HEK293 (cell line): ENCODE measurements at regions not wholly inside any gene's neighbourhood (a gene's known extent, or its start where the extent isn't known, plus 50 kb on each side); places are given as distances from the start of the nearest gene placed in this dataset.
A peak's percentile ranks its signal among the peaks of the same experiment; 100 is the strongest.

Experiments
- EGR2 ChIP-seq: fragments of 450-650 bp; formaldehyde crosslinking; IDR thresholded peaks from 2 replicates; pipeline ENCODE4 v1.5.1; 2016; ENCODE audit warnings: low read depth, missing biosample characterization, missing genetic modification characterization
- GFI1B ChIP-seq: fragments of 450-650 bp; formaldehyde crosslinking; IDR thresholded peaks from 2 replicates; pipeline ENCODE4 v1.5.1; 2016; ENCODE audit warnings: missing biosample characterization, missing genetic modification characterization
- GLI4 ChIP-seq: fragments of 450-650 bp; formaldehyde crosslinking; IDR thresholded peaks from 2 replicates; pipeline ENCODE4 v1.5.1; 2016; ENCODE audit warnings: missing biosample characterization, missing genetic modification characterization
- HOXA7 ChIP-seq: sonication (generic); formaldehyde crosslinking; IDR thresholded peaks from 2 replicates; pipeline ENCODE4 v1.8.1; 2022; ENCODE audit warnings: missing genetic modification reagents, borderline replicate concordance
- HOXD13 ChIP-seq: sonication (generic); formaldehyde crosslinking; IDR thresholded peaks from 2 replicates; pipeline ENCODE4 v1.8.0; 2022; ENCODE audit warnings: missing genetic modification reagents, borderline replicate concordance
- IKZF3 ChIP-seq: fragments of 450-650 bp; IDR thresholded peaks from 2 replicates; pipeline ENCODE4 v1.5.0; 2018; ENCODE audit warnings: missing biosample characterization, mild to moderate bottlenecking, missing genetic modification characterization, moderate library complexity
- KLF1 ChIP-seq: fragments of 450-650 bp; formaldehyde crosslinking; IDR thresholded peaks from 2 replicates; pipeline ENCODE4 v1.5.1; 2016; ENCODE audit warnings: missing biosample characterization, missing genetic modification characterization
- WT1 ChIP-seq: fragments of 450-650 bp; formaldehyde crosslinking; IDR thresholded peaks from 2 replicates; pipeline ENCODE4 v1.5.1; 2016; ENCODE audit warnings: missing biosample characterization, missing genetic modification characterization
- YY1 ChIP-seq: fragments of 450-650 bp; formaldehyde crosslinking; IDR thresholded peaks from 2 replicates; pipeline ENCODE4 v1.5.1; 2018; ENCODE audit warnings: missing biosample characterization, missing genetic modification characterization
- YY2 ChIP-seq: fragments of 450-650 bp; formaldehyde crosslinking; IDR thresholded peaks from 2 replicates; pipeline ENCODE4 v1.5.1; 2016; ENCODE audit warnings: missing biosample characterization, missing genetic modification characterization
- ZBTB17 ChIP-seq: fragments of 450-650 bp; formaldehyde crosslinking; IDR thresholded peaks from 2 replicates; pipeline ENCODE4 v1.5.1; 2016; ENCODE audit warnings: missing biosample characterization, missing genetic modification characterization
- ZFP69B ChIP-seq: fragments of 450-650 bp; formaldehyde crosslinking; IDR thresholded peaks from 2 replicates; pipeline ENCODE4 v1.5.1; 2016; ENCODE audit warnings: missing biosample characterization, missing genetic modification characterization
- ZNF112 ChIP-seq: fragments of 450-650 bp; formaldehyde crosslinking; IDR thresholded peaks from 2 replicates; pipeline ENCODE4 v1.5.0; 2017; ENCODE audit warnings: missing biosample characterization, missing genetic modification characterization
- ZNF133 ChIP-seq: fragments of 450-650 bp; formaldehyde crosslinking; IDR thresholded peaks from 2 replicates; pipeline ENCODE4 v1.5.1; 2016; ENCODE audit warnings: missing biosample characterization, missing genetic modification characterization
- ZNF148 ChIP-seq: fragments of 450-650 bp; formaldehyde crosslinking; IDR thresholded peaks from 2 replicates; pipeline ENCODE4 v1.5.0; 2017; ENCODE audit warnings: missing biosample characterization, missing genetic modification characterization, borderline replicate concordance
- ZNF157 ChIP-seq: fragments of 450-650 bp; formaldehyde crosslinking; IDR thresholded peaks from 2 replicates; pipeline ENCODE4 v1.5.1; 2016; ENCODE audit warnings: missing biosample characterization, missing genetic modification characterization
- ZNF202 ChIP-seq: fragments of 450-650 bp; formaldehyde crosslinking; IDR thresholded peaks from 2 replicates; pipeline ENCODE4 v1.5.1; 2016; ENCODE audit warnings: missing biosample characterization, missing genetic modification characterization, borderline replicate concordance
- ZNF211 ChIP-seq: fragments of 450-650 bp; formaldehyde crosslinking; IDR thresholded peaks from 2 replicates; pipeline ENCODE4 v1.5.1; 2016; ENCODE audit warnings: low read depth, missing biosample characterization, missing genetic modification characterization
- ZNF24 ChIP-seq: fragments of 450-650 bp; formaldehyde crosslinking; IDR thresholded peaks from 2 replicates; pipeline ENCODE4 v1.5.1; 2016; ENCODE audit warnings: missing biosample characterization, missing genetic modification characterization
- ZNF335 ChIP-seq: fragments of 450-650 bp; formaldehyde crosslinking; conservative IDR thresholded peaks from 2 replicates; pipeline ENCODE4 v1.5.1; 2016; ENCODE audit warnings: missing biosample characterization, missing genetic modification characterization
- ZNF354C ChIP-seq: fragments of 450-650 bp; formaldehyde crosslinking; IDR thresholded peaks from 2 replicates; pipeline ENCODE4 v1.5.1; 2016; ENCODE audit warnings: missing biosample characterization, missing genetic modification characterization, low read depth, borderline replicate concordance
- ZNF366 ChIP-seq: fragments of 450-650 bp; formaldehyde crosslinking; conservative IDR thresholded peaks from 2 replicates; pipeline ENCODE4 v1.5.1; 2016; ENCODE audit warnings: missing biosample characterization, missing genetic modification characterization
- ZNF37A ChIP-seq: fragments of 450-650 bp; IDR thresholded peaks from 2 replicates; pipeline ENCODE4 v1.5.1; 2018; ENCODE audit warnings: missing biosample characterization, missing genetic modification characterization
- ZNF514 ChIP-seq: fragments of 450-650 bp; formaldehyde crosslinking; IDR thresholded peaks from 2 replicates; pipeline ENCODE4 v1.5.1; 2016; ENCODE audit warnings: missing biosample characterization, missing genetic modification characterization
- ZNF548 ChIP-seq: fragments of 450-650 bp; formaldehyde crosslinking; IDR thresholded peaks from 2 replicates; pipeline ENCODE4 v1.5.1; 2016; ENCODE audit warnings: missing biosample characterization, missing genetic modification characterization
- ZNF555 ChIP-seq: fragments of 450-650 bp; formaldehyde crosslinking; conservative IDR thresholded peaks from 2 replicates; pipeline ENCODE4 v1.5.1; 2017; ENCODE audit warnings: missing biosample characterization, mild to moderate bottlenecking, missing genetic modification characterization, inconsistent platforms
- ZNF596 ChIP-seq: fragments of 450-650 bp; IDR thresholded peaks from 2 replicates; pipeline ENCODE4 v1.5.0; 2018; ENCODE audit warnings: missing biosample characterization, mild to moderate bottlenecking, missing genetic modification characterization, moderate library complexity
- ZNF626 ChIP-seq: fragments of 450-650 bp; sonication (Bioruptor Pico); formaldehyde crosslinking; IDR thresholded peaks from 2 replicates; pipeline ENCODE4 v1.5.1; 2018; ENCODE audit warnings: missing biosample characterization, missing genetic modification characterization, inconsistent platforms
- ZNF701 ChIP-seq: fragments of 450-650 bp; formaldehyde crosslinking; IDR thresholded peaks from 2 replicates; pipeline ENCODE4 v1.5.1; 2016; ENCODE audit warnings: missing biosample characterization, missing genetic modification characterization
- ZNF785 ChIP-seq: fragments of 450-650 bp; formaldehyde crosslinking; IDR thresholded peaks from 2 replicates; pipeline ENCODE4 v1.5.1; 2016; ENCODE audit warnings: missing biosample characterization, missing genetic modification characterization
- ZSCAN30 ChIP-seq: fragments of 450-650 bp; IDR thresholded peaks from 2 replicates; pipeline ENCODE4 v1.5.1; 2018; ENCODE audit warnings: missing biosample characterization, mild to moderate bottlenecking, missing genetic modification characterization, moderate library complexity
- TF ChIP-seq, protein P1 (sequence below): fragments of 450-650 bp; formaldehyde crosslinking; IDR thresholded peaks from 2 replicates; pipeline ENCODE4 v1.5.1; 2016; ENCODE audit warnings: missing biosample characterization, missing genetic modification characterization
- TF ChIP-seq, protein P2 (sequence below): fragments of 450-650 bp; formaldehyde crosslinking; IDR thresholded peaks from 2 replicates; pipeline ENCODE4 v1.5.1; 2017; ENCODE audit warnings: missing biosample characterization, missing genetic modification characterization
- TF ChIP-seq, protein P3 (sequence below): fragments of 450-650 bp; IDR thresholded peaks from 2 replicates; pipeline ENCODE4 v1.5.1; 2018; ENCODE audit warnings: missing biosample characterization, mild to moderate bottlenecking, missing genetic modification characterization

- TF ChIP-seq ZNF157 (no peak), ZNF202 (tag by site-specific recombination) (no peak), ZNF211 (tag by site-specific recombination) (no peak), EGR2 (tag by site-specific recombination) (no peak), ZNF701 (tag by site-specific recombination) (no peak), ZNF548 (tag by site-specific recombination) (no peak), YY2 (tag by site-specific recombination) (no peak), ZNF133 (no peak), ZNF366 (tag by site-specific recombination) (peak; percentile 77), ZNF626 (no peak), ZNF514 (tag by site-specific recombination) (no peak), ZNF148 (tag by site-specific recombination) (no peak), WT1 (tag by site-specific recombination) (peak; percentile 87), ZNF112 (tag by site-specific recombination) (no peak), ZBTB17 (no peak; the same call in 1 of the 2 replicates), ZNF335 (tag by site-specific recombination) (peak; percentile 39; the same call in 1 of the 2 replicates), IKZF3 (peak; percentile 54; the same call in 1 of the 2 replicates), GLI4 (tag by site-specific recombination) (no peak), HOXD13 (CRISPR knock-in tag) (no peak), ZNF596 (tag by site-specific recombination) (peak; percentile 6; the same call in 1 of the 2 replicates), ZNF37A (no peak), YY1 (tag by site-specific recombination) (no peak), ZSCAN30 (tag by site-specific recombination) (peak; percentile 69; the same call in 1 of the 2 replicates), ZNF354C (tag by site-specific recombination) (no peak), KLF1 (no peak), ZNF24 (peak; percentile 75), HOXA7 (no peak), ZFP69B (peak; percentile 34; the same call in 1 of the 2 replicates), ZNF785 (no peak), GFI1B (tag by site-specific recombination) (peak; percentile 85), ZNF555 (tag by site-specific recombination) (no peak)
- TF ChIP-seq, protein P1, sequence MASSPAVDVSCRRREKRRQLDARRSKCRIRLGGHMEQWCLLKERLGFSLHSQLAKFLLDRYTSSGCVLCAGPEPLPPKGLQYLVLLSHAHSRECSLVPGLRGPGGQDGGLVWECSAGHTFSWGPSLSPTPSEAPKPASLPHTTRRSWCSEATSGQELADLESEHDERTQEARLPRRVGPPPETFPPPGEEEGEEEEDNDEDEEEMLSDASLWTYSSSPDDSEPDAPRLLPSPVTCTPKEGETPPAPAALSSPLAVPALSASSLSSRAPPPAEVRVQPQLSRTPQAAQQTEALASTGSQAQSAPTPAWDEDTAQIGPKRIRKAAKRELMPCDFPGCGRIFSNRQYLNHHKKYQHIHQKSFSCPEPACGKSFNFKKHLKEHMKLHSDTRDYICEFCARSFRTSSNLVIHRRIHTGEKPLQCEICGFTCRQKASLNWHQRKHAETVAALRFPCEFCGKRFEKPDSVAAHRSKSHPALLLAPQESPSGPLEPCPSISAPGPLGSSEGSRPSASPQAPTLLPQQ (tag by site-specific recombination), result peak; percentile 47; the same call in 1 of the 2 replicates
- TF ChIP-seq, protein P2, sequence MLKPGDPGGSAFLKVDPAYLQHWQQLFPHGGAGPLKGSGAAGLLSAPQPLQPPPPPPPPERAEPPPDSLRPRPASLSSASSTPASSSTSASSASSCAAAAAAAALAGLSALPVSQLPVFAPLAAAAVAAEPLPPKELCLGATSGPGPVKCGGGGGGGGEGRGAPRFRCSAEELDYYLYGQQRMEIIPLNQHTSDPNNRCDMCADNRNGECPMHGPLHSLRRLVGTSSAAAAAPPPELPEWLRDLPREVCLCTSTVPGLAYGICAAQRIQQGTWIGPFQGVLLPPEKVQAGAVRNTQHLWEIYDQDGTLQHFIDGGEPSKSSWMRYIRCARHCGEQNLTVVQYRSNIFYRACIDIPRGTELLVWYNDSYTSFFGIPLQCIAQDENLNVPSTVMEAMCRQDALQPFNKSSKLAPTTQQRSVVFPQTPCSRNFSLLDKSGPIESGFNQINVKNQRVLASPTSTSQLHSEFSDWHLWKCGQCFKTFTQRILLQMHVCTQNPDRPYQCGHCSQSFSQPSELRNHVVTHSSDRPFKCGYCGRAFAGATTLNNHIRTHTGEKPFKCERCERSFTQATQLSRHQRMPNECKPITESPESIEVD (tag by site-specific recombination), result peak; percentile 96
- TF ChIP-seq, protein P3, sequence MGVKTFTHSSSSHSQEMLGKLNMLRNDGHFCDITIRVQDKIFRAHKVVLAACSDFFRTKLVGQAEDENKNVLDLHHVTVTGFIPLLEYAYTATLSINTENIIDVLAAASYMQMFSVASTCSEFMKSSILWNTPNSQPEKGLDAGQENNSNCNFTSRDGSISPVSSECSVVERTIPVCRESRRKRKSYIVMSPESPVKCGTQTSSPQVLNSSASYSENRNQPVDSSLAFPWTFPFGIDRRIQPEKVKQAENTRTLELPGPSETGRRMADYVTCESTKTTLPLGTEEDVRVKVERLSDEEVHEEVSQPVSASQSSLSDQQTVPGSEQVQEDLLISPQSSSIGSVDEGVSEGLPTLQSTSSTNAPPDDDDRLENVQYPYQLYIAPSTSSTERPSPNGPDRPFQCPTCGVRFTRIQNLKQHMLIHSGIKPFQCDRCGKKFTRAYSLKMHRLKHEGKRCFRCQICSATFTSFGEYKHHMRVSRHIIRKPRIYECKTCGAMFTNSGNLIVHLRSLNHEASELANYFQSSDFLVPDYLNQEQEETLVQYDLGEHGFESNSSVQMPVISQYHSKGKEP (tag by site-specific recombination), result no peak; the same call in 1 of the 2 replicates
Measured at GRCh38 chrX:66919280-66919832, 280.5 kb upstream of the EDA2R start (continued).
